ENCODE measurements at regions not wholly inside any gene's neighbourhood (a gene's known extent, or its start where the extent isn't known, plus 50 kb on each side); places are given as distances from the start of the nearest gene placed in this dataset.

- Histone ChIP-seq H3K27ac (ENCODE audit: low read length) (no peak overlapping the region), H2AFZ (ENCODE audit: low read depth, low read length) (no peak overlapping the region)
These were observed 52.5 kb upstream of the DHX40 start for GRCh38 chr17:59512844-59513385.

More at GRCh38 chr17:59512844-59513385, 52.5 kb upstream of the DHX40 start:
- H3K9me2 ChIP-seq (ENCODE audit: insufficient read depth, low read length) = no peaks in the 10 kb centered on the region
- no peaks in the 10 kb centered on the region for H3K27me3 ChIP-seq (ENCODE audit: insufficient read depth, low read depth, low read length)
- H3K79me2 ChIP-seq (replicated peaks; ENCODE audit: insufficient read depth, low read length) = no peaks in the 10 kb centered on the region
- no peaks in the 10 kb centered on the region for H3K9me3 ChIP-seq (ENCODE audit: low read length)
- no peak overlapping the region for H3K4me3 ChIP-seq (ENCODE audit: low read length)
- TF ChIP-seq REST (IDR thresholded peaks at IDR 0.05; ENCODE audit: borderline replicate concordance) = no peak
- TF ChIP-seq MXI1 (conservative IDR thresholded peaks at IDR 0.05; ENCODE audit: poor library complexity, severe bottlenecking) = no peak
- no peak for TF ChIP-seq EZH2 (IDR thresholded peaks at IDR 0.05; ENCODE audit: borderline replicate concordance, insufficient read depth, low read length, poor library complexity, severe bottlenecking)
- TF ChIP-seq CTCF (IDR thresholded peaks at IDR 0.05; ENCODE audit: poor library complexity, severe bottlenecking) = no peak
- no peak for TF ChIP-seq POLR2AphosphoS5 (IDR thresholded peaks at IDR 0.05)
- TF ChIP-seq TAF1 (IDR thresholded peaks at IDR 0.05; ENCODE audit: low read depth) = no peak
- no peak for TF ChIP-seq SMC3 (conservative IDR thresholded peaks at IDR 0.05; ENCODE audit: poor library complexity)
- no peak for TF ChIP-seq EP300 (conservative IDR thresholded peaks at IDR 0.05; ENCODE audit: poor library complexity, severe bottlenecking)
- no peak for TF ChIP-seq RAD21 (conservative IDR thresholded peaks at IDR 0.05)
- H3F3A ChIP-seq (ENCODE audit: insufficient read depth, low read length, poor library complexity, severe bottlenecking) = no peaks in the 10 kb centered on the region
- no peaks in the 10 kb centered on the region for H3K36me3 ChIP-seq (ENCODE audit: insufficient read depth, low read length)
- H3K4me2 ChIP-seq (ENCODE audit: low read length) = no peak overlapping the region
- no peaks in the 10 kb centered on the region for H4K20me1 ChIP-seq (ENCODE audit: insufficient read depth)
- no peak overlapping the region for H3K9ac ChIP-seq (ENCODE audit: low read length)

All from neural cell (in vitro differentiated cells).